SU-DHL-6 (cell line): ENCODE measurements at regions not wholly inside any gene's neighbourhood (a gene's known extent, or its start where the extent isn't known, plus 50 kb on each side); places are given as distances from the start of the nearest gene placed in this dataset.
"Not testable (repeated sequence)": the region's sequence is repeated elsewhere in the genome, so short reads cannot be mapped to it uniquely, and the experiment has no call there.

ENCODE experiments used
- EZH2phosphoT487 ChIP-seq: fragments of 200-600 bp; sonication (generic), shearing (Covaris generic); conservative IDR thresholded peaks from 2 replicates; pipeline ENCODE4 v1.6.1; 2018; ENCODE audit warnings: mild to moderate bottlenecking, antibody characterized with exemption, low read length, moderate library complexity, mixed read lengths
- TF ChIP-seq, protein P1 (sequence below): fragments of 200-600 bp; sonication (generic); IDR thresholded peaks from one replicate; pipeline ENCODE4 v1.5.1; 2017; ENCODE audit warnings: antibody characterized with exemption, mild to moderate bottlenecking, low read length, moderate library complexity; ENCODE audit not compliant: insufficient read depth, poor library complexity, severe bottlenecking

- TF ChIP-seq, protein P1, sequence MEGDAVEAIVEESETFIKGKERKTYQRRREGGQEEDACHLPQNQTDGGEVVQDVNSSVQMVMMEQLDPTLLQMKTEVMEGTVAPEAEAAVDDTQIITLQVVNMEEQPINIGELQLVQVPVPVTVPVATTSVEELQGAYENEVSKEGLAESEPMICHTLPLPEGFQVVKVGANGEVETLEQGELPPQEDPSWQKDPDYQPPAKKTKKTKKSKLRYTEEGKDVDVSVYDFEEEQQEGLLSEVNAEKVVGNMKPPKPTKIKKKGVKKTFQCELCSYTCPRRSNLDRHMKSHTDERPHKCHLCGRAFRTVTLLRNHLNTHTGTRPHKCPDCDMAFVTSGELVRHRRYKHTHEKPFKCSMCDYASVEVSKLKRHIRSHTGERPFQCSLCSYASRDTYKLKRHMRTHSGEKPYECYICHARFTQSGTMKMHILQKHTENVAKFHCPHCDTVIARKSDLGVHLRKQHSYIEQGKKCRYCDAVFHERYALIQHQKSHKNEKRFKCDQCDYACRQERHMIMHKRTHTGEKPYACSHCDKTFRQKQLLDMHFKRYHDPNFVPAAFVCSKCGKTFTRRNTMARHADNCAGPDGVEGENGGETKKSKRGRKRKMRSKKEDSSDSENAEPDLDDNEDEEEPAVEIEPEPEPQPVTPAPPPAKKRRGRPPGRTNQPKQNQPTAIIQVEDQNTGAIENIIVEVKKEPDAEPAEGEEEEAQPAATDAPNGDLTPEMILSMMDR: not testable (repeated sequence)
- TF ChIP-seq EZH2phosphoT487: not testable (repeated sequence)
These were observed 66.3 kb upstream of the SLC35F3 start for GRCh38 chr1:233838207-233838606.
